ENCODE measurements at regions not wholly inside any gene's neighbourhood (a gene's known extent, or its start where the extent isn't known, plus 50 kb on each side); places are given as distances from the start of the nearest gene placed in this dataset.

- TF ChIP-seq POLR2A (IDR thresholded peaks at IDR 0.05) (no peak), CTCF (IDR thresholded peaks at IDR 0.05) (no peak), POLR2AphosphoS5 (IDR thresholded peaks at IDR 0.05) (no peak)
Measured at GRCh38 chr13:58773280-58773859, 1141.8 kb downstream of the PCDH17 start.

All from prostate gland (tissue), 2 donors.